ENCODE measurements at regions not wholly inside any gene's neighbourhood (a gene's known extent, or its start where the extent isn't known, plus 50 kb on each side); places are given as distances from the start of the nearest gene placed in this dataset.

DNA sequence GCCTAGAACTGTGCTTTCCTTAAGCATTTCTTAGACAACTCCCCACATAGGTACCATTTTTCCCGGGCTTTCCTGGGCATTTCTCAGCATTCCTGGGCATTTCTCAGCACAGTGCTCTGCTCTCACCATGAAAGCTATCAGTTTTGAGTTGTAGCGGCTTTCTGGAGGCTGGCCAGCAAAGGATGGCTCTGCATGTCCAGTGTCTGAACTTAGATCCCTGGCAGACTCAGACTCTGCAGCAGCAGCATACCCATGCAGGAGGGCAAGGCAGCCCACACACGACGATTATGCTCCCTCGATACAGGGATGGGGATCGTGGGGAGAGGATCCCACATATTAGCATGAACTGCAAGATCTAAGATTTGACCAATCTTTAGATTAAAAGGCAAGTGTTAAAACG, 248.9 kb upstream of the MKI67 start:
- no peak for DNase-seq

DNA sequence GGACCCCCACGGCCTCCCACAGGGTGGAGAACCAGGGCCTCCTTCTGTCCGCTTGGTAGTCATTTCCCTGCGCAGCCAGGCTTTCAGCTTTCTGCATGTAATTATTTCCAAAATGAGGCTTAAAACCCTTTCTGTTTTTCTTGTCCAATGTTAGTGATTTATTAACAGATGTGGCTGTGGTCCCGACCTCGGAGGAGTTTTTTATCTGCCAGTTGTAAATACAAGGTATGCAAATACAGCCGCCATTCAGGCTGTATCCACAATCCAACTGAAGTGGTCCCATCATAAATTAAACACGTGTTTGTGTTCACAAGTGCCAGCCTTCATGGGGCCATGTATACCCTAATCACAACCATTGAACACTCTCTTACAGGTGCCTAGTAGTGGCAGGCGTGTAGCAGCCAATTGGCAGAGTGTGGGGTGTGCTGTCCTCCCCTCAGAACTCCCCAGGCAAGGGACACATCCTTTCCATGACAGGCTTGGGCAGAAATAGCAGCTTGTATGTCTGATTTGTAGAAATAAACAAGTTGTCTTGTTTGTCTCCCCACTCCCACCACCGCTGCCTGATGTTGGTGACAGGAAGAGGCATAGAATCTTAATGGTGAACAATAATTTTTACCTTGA, 251.3 kb upstream of the MKI67 start:
- DNase-seq = no peak

DNA sequence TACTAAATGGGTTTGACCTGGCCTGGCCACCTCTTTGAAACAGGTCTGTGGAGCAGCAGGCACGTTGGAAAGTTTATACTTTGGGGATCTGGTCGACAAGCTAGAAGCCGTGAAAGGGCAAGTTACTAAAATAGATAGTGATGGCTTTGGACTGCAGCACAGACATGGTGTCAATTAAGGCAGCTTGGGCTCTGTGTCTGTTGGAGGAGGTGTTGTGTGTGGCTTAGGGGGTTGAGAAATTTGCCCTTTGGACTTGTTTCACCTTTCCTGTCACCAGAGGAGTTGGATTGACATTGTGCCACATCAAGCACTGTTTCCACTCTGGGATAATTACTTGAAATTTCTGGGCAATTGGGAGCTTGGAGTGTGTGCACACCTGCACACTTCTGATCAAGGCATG, 251.8 kb upstream of the MKI67 start:
- DNase-seq = no peak

DNA sequence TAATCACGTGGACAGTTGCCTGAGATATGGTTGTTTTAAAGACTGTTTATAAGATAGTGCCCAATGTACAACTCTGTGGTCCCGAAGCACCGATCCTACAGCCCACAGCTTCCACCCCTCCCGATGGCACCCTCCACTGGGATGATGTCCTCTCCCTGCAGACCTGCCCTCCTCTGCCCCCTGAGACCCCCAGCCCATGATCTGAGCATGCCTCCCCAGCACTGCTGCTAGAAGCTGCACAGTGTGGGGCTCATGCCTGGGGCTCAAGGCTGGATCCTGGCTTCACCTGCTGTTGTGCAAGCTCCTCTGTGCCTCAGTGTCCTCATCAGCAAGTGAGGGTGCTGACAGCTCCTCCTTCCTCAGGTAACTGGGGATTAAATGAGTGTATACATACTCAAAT, 254.7 kb upstream of the MKI67 start:
- no peak for DNase-seq

DNA sequence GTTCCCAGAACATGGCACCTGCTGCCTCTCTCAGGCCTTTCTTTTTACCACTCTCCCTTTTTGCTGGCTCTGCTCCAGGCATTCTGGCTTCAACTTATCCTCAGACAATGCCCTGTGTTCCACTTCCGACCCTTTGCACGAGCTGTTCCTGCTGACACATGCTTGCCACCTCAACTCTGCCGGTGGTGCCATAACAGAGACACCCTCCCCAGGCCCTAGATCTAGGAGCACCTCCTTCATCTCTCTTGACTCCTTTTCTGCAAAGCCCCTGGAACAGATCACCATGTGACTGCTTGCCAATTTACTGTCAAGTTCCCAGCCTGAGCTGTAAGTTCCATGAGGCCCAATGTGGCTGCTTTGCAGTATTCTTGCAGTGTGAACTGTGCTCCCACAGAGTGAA, 256.0 kb upstream of the MKI67 start:
- DNase-seq = no peak

DNA sequence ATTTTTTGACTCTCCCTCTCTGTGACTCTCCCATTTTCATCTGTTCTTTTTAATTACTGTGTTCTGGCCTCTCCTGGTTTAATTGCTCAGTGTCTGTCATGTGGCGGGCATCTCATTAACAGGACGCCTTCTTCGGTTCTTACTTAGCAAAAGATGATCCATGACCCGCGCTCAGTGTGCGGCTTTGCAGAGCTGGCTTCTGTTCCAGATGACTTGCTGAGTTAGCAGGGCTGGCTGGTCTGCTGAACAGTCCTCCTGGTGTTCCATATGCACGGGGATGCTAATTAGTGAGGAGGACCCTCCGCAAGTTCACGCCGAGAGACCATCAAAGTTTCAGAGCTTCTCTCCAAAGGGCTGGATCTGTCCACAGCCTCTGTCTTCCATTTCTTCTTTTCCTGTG, 258.6 kb upstream of the MKI67 start:
- no peak for DNase-seq

DNA sequence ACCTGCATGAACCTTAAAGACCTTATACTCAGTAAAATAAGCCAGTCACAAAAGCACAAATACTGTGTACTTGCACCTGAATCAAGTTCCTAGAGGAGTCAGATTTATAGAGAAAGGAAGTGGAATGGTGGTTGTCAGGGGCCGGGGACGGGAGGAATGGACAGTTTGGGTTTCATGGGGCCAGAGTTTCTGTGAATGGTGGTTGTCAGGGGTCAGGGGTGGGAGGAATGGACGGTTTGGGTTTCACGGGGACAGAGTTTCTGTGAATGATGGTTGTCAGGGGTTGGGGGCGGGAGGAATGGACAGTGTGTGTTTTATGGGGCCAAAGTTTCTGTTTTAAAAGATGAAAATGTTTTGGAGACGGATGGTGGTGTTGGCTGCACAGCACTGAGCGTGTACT, 260.0 kb upstream of the MKI67 start:
- no peak for DNase-seq

DNA sequence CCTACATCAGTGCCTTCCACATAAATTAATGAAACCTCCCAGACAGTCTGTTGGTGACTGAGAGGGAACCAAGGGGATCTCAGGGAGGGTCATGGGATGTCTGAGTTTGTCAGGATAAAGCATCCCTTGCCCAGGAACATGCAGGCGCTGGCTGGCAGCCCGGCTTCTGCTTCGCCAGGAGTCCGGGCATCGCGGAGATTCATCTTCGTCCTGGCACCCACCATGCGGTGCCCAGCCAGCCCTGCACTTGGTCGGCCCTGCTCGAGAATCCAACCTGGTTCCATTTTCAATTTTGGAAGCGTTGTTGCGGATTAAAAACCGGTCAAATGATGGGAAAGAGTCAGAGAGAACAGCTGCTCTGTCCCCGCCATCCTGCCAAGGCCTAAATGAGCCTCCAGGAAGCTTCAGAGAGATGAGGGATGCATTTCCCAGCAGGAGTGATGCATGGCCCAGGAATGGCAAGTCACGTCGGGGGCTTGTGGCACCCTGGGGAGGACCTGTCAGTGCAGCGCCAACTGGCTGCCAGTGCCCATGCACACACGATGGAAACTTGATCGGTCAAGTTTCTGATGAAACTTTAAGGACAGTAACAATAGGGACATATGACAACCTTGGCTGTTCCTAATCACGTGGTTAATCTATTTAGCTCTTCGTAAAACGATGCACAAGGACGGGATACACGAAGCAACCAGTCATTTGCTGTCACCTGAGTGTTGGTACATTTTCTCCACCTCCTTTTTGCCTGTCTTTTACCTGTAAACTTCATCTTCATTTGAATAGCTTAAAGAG, 260.8 kb upstream of the MKI67 start:
- DNase-seq = no peak

DNA sequence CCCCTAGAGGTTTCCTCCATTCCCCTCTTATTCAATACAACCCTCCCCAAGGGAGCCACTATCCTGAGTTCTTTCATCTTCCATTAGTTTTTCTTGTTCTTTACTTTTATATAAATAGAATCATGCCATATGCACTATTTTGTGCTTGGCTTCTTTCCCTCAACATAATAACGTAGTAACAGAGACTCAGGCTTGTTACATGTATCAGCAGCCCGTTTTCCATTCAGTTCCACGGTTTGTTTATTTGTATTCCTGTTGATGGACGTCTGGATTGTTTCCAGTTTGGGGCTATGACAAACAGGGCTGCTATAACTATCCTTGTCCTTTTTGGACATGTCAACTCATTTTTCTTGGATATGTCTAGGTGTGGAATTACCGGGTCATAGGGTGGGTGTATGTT, 264.4 kb upstream of the MKI67 start:
- no peak for DNase-seq

DNA sequence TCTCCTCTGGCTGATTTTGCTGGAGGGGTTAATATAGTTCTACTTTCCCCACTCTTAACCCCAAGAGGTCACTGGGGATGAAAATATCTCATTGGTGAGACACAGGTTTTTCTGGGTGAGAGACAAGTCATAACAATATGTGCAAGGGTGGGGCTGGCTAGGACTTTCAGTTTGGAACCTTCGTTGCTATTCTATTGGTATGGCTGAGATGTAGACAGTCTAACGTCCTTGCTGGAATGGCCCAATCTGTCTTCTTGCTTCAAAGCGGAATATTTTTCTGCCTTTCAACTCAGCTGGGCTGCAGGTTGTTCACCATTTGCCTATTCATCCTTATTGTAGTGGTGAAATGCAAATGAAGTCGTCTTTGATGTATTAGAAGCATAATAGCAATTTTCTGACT, 267.3 kb upstream of the MKI67 start:
- no peak for DNase-seq

DNA sequence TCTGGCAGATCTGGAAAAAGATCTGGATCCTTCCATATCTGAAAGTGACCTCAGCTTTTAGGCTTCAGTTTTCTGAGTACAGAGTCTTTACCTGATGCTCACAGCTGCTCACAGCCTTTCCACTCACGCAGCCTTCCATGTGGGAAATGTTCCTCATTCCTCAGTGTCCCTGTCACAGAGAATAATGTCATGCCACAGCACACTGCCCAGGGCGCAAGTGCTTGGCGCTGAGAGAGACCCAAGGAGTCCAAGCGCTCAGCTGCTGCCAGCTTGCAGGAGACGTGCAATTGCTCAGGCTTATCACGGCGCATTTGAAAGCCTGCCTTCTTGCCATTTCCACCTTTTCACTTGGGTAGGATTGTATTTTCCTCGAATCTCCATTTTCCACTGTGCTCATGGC, 271.9 kb upstream of the MKI67 start:
- no peak for DNase-seq

DNA sequence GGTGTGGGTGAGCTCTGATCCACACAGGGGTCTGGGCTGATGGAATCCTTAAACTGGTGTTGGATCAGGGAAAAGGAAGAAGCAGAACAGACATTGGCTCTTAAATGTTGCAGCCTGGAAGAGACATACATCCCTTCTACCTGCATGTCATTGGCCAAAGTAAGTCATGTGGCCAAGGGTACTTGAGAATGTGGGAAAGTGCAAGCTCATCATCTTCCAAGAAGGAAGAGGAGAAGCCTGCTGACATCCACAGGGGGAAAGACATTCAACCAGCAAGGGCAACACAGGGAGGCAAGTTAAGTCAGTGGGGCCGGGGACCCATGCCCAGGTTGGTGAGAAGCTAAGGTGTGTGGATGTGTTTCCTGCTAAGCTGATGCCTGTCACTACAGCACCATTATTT, 272.8 kb upstream of the MKI67 start:
- DNase-seq = no peak

DNA sequence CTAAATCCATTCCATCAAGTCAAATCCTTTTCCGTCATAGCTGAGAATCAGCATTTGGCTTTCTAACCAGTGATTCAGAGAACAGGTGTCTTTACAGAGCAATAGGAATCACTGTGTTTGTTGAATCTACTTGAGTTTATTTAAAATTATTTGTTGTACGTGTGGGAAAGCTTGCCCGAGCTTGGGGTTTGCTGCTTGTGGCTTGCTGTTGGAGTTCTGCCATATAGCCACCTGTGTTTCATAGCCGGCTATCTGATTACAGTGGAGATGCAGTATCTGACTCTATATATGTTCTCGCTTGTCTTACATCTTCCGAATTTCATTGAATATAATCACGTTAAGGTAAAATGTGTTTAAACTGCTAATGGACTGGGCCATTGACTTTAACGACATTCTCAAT, 274.3 kb upstream of the MKI67 start:
- no peak for DNase-seq

DNA sequence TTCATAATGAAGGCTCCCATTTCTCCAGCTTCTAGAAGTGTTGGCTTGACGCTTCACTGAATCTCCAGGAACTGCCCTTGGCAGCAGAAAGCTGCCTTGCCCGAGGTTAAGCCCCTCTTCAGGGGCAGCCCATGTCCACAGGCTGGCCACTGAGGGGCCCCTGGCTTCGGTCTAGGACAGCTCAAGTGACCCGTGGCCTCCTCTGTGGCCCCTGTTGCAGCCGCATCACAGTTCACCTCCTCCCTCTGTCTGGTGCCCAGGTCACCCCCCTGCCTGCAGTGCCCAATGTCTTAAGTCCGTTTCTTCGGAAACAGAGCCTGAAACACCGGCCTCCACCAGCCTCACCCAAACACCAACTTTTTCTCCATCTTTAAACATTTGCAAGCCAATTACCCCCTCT, 279.2 kb upstream of the MKI67 start:
- DNase-seq = no peak

DNA sequence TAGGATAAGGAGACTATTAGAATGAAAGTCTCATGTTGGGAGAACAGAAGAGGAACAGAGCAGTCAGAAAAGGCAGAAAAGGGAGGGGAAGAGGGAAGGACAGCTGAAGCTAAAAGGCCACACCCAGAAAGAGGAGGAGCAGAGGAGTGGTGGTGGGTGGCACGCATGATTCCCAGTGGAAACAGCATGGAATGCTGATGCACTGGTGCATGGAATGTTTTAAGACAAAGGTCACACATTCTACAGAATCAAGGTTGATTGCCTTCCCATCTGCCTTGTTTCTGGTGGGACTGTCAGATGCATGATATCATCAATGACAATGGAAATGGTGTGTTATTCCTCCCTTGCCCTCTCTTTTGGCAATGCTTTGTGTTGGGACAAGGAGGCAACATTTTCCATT, 285.4 kb upstream of the MKI67 start:
- no peak for DNase-seq

DNA sequence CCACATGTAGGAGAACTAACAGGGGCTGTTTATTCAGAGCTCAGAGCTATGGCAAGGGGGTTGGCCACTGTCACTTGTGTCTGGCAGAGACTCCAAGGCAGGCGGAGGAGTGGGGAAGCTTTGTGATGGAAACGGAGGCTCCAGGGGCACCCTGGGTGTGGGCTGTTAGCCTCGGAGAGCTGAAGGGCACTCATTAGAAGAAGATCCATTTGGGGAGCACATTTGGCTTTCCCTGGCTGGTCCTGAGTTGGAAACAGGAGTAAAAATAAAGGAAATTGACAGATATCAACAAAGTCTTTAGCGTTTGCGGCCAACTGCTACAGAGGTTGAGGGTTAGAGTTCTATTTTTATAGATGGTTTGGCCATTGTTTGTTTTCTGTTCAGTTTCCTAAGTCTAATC, 288.3 kb upstream of the MKI67 start:
- DNase-seq = no peak

DNA sequence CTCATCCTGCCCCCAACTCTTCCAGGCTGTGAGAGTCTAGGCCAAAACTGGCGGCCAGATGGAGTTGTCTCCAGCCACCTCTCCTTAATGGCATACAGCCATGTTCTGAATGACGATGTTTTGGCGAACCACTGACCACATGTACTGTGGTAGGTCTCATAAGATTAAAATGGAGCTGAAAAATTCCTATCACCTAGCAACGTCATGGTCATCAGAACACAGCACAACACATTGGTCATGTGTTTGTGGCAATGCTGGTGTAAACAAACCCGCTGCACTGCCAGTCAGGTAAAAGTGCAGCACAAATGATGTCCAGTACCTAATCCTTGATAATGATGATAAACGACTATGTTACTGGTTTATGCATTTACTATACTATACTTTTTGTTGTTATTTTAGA, 290.0 kb upstream of the MKI67 start:
- no peak for DNase-seq

DNA sequence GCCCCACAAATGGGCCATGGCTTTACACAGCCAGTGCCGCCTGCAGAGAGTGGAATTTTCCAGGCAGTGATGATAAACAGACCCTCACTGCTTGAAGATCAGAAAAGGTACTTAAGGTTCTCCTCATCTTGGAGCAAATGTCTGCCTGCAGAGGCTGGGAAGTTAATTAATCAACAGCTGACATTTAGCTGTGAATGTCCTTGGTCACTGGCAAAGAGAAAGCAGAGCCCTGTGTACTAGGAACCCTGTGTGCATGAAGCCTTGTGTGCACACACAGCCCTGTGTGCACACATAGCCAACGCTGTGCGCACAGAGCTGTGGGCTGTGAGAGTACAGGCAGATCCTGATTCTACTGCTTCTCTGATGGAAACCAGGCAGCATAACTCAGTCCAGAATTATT, 291.6 kb upstream of the MKI67 start:
- no peak for DNase-seq

DNA sequence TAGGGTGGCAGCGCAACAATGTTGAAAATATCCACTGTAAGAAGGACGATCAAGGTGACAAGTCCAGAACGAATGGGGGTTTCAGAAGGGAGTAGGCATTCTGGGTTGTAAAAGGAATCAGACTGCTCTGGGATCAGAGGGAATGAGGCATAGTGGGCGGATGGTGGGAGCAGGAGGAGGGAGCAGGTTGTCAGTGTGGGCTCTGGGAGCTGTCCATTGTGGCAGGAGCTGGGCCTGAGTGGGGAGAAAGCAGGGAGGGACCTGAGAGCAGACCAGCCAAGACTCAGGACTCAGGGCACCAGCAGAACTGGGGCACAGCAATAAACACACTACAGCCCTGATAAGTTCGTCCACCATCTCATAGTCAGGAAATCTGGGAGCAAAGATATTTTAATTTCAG, 292.6 kb upstream of the MKI67 start:
- no peak for DNase-seq

DNA sequence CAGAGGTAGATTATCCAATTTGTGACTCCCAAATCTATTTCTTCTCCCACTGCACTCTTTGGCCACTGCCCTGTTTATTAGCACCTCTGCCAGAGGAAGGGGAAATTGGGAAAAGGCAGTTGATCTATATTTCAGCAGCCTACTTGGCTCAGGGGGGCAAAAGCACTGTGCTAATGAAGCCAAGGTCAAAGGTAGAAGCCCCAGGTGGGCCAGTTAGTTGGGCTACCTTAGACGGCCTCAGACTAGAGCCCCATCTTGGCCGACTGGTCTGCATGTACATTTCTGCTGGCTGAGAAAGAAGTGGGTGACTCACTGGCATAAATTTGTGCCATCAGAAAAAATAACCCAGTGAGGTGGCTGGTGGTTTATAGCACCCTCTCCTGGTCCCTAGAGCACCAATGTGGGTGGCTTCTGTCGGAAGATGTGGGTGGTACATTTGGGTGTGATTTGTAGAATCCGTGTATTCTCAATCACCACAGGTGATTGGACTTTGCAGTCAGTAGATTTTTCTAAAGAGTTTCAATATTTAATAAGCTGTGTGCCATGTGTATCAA, 293.3 kb upstream of the MKI67 start:
- no peak for DNase-seq

DNA sequence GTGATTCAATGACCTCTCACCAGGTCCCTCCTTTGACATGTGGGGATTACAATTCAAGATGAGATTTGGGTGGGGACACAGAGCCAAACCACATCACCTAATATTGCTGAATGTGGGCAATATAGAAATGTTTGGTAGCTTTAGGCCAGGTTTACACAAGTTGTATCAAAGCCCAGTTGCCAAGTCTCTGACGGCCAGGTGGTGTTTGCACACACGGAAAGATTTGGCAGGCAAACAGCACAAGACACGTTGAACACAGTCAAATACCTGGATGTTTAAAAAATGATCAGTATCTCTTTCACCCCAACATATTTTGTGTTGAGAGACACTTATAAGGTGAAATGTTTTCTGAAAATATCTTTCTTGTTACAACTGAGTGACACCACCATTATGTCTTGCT, 294.4 kb upstream of the MKI67 start:
- DNase-seq = no peak

DNA sequence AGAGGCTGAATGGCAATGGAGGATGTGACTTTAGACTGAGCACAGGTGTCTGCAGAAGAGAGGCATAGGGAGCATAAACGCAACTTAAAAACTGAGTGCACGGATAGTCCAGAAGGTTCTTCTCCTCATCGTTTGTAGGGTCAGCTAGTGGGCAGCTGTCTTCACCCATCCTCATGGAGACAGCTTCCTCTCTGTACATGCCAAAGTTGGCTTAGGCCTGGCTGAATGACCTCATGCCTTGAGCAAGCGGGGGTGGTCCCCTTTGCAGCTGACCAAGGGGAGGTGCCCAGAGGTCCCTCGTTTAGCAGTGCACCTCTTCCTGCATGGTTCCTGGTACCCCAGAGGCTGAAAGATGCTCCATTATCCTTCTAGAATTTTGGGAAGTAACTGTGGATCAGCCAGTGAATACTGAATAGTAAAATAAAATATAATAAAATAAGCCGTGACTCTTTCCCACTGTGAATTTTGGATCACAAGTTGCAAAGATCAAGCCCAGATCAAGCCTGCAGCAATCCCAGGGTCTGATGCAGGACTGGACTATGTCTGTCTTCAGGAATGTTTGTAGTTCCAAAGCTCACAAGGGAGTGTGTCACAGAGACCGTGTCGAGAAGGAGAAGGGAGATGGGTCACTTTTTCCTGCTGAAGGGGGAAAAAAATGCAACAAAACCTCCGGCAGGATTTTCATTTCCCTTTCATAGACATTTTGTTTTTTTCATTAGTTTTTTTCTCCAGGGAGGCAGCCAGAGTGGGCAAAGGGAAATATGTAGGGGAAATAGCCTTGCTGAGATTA, 295.3 kb upstream of the MKI67 start:
- DNase-seq = no peak

DNA sequence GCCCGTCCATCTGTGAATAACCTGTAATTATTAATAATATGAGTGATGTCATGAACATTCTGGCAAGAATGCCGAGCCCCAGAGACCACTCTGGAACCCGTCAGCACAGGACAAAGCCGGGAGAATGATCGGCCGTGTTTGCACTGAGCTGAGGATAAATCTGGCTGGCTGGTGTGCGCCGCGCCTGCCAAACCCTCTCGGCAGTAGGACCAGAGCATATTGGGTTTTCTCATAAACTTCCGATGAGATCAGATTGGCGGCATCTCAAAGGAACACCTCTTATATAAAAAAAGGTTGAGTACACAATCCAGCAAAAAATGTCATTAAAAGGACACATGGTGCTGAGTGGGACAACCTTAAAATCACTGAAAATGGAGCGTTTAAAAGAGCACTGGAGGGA, 296.0 kb upstream of the MKI67 start:
- no peak for DNase-seq
